Gastrocnemius medialis (tissue), 4 donors: ENCODE measurements at regions not wholly inside any gene's neighbourhood (a gene's known extent, or its start where the extent isn't known, plus 50 kb on each side); places are given as distances from the start of the nearest gene placed in this dataset.

Experiments
- ATAC-seq, 2 donors: fragments of 150-250 bp; one replicate each; pipeline ENCODE4 v1.9.1; 2016
- DNase-seq, 2 donors: peaks; one replicate each; pipeline ENCODE4 v3.0.0-alpha.2; 2019
- H3K27ac ChIP-seq, 4 donors: fragments of 200-600 bp; sonication (generic); 1 replicate in 1 of 4; 2 replicates in 3 of 4; pipeline ENCODE4 v1.5.1; 2016 to 2018; ENCODE audit warnings: mild to moderate bottlenecking in 2 of 4, moderate library complexity in 1 of 4
- H3K27me3 ChIP-seq, 3 donors: fragments of 200-600 bp; sonication (generic) in 2 of 3; 1 replicate in 1 of 3; 2 replicates in 2 of 3; pipeline versions ENCODE4 v1.5.1 to v1.6.0; 2016 to 2019; ENCODE audit warnings: mild to moderate bottlenecking in 1 of 3, moderate library complexity in 1 of 3
- H3K36me3 ChIP-seq, 2 donors: fragments of 200-600 bp; sonication (generic) in 1 of 2; one replicate each; pipeline ENCODE4 v1.5.1; 2017 to 2018
- H3K4me1 ChIP-seq, 2 donors: fragments of 200-600 bp; sonication (generic) in 1 of 2; one replicate each; pipeline ENCODE4 v1.5.1; 2016 to 2017; ENCODE audit warnings: mild to moderate bottlenecking in 2 of 2
- H3K4me3 ChIP-seq, 4 donors: fragments of 200-600 bp; sonication (generic) in 3 of 4; 1 replicate in 1 of 4; 2 replicates in 3 of 4; pipeline ENCODE4 v1.5.1; 2016 to 2019; ENCODE audit warnings: mild to moderate bottlenecking in 2 of 4
- H3K9me3 ChIP-seq, 3 donors: fragments of 200-600 bp; sonication (generic) in 2 of 3; 1 replicate in 1 of 3; 2 replicates in 2 of 3; pipeline ENCODE4 v1.5.1; 2016 to 2019
- POLR2A ChIP-seq, 2 donors: fragments of 450-650 bp; IDR thresholded peaks; one replicate each; pipeline ENCODE4 v1.6.1; 2017; ENCODE audit warnings: antibody characterized with exemption in 2 of 2, mild to moderate bottlenecking in 2 of 2, moderate library complexity in 2 of 2
- in situ Hi-C, 4 donors: fragments of 200-750 bp; cut with MboI; loops; one replicate each; pipeline versions ENCODE4 v1.15.0 to v1.8.0; 2017; ENCODE audit warnings: low sequenced_read_pairs in 4 of 4
- intact Hi-C: fragments of 100-400 bp; cut with DNase I; formaldehyde crosslinking; loops from one replicate; pipeline ENCODE4 v1.15.1; 2023; ENCODE audit warnings: low total_unique reads
- TF ChIP-seq, protein P1 (sequence below), 5 experiments: fragments of 450-650 bp in 3 of 5; fragments of 200-600 bp in 2 of 5; sonication (generic) in 2 of 5; IDR thresholded peaks in 4 of 5; conservative IDR thresholded peaks in 1 of 5; 1 replicate in 4 of 5; 2 replicates in 1 of 5; pipeline ENCODE4 v1.5.1; 2016 to 2019; ENCODE audit warnings: antibody characterized with exemption in 5 of 5, mild to moderate bottlenecking in 3 of 5, moderate library complexity in 3 of 5

DNA sequence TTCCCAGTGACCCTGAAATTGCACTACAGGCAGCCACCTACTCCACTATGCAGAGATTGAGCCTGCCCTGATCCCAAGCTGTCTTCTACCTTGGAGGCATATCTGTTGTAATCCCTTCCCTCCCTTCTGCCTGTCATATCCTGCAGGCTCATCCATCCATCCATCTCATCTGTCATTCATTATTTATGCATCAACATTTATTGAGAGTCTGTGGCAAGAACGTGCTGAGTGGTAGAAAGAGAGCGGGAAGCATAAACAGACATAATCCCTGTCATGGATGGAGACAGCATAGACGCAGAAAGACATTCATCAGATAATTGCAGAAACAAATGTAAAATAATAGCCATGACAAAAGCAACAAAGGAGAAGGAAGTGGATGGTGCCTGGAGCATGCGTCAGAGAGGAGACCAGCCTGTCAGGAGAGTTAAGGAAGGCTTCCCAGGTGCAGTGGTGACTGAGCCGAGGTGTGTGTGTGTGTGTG is 89.5 kb upstream of the CALM2 start:
- intact Hi-C loops (no loop called here), in situ Hi-C loops (no loop called here)
- Histone ChIP-seq H3K27me3 (no peaks in the 10 kb centered on the region), H3K36me3 (no peaks in the 10 kb centered on the region), H3K4me1 (peaks cover 0 to 5% of the 10 kb centered on the region in 2 donors), H3K9me3 (no peaks in the 10 kb centered on the region), H3K4me3 (no peak overlapping the region), H3K27ac (no peak overlapping the region)
- TF ChIP-seq POLR2A (IDR thresholded peaks at IDR 0.05), result no peak
- TF ChIP-seq, protein P1, sequence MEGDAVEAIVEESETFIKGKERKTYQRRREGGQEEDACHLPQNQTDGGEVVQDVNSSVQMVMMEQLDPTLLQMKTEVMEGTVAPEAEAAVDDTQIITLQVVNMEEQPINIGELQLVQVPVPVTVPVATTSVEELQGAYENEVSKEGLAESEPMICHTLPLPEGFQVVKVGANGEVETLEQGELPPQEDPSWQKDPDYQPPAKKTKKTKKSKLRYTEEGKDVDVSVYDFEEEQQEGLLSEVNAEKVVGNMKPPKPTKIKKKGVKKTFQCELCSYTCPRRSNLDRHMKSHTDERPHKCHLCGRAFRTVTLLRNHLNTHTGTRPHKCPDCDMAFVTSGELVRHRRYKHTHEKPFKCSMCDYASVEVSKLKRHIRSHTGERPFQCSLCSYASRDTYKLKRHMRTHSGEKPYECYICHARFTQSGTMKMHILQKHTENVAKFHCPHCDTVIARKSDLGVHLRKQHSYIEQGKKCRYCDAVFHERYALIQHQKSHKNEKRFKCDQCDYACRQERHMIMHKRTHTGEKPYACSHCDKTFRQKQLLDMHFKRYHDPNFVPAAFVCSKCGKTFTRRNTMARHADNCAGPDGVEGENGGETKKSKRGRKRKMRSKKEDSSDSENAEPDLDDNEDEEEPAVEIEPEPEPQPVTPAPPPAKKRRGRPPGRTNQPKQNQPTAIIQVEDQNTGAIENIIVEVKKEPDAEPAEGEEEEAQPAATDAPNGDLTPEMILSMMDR (IDR thresholded peaks at IDR 0.05 in 4 of 5, conservative IDR thresholded peaks at IDR 0.05 in 1 of 5), result no peak
- DNase-seq (no peak), ATAC-seq (no peak)

DNA sequence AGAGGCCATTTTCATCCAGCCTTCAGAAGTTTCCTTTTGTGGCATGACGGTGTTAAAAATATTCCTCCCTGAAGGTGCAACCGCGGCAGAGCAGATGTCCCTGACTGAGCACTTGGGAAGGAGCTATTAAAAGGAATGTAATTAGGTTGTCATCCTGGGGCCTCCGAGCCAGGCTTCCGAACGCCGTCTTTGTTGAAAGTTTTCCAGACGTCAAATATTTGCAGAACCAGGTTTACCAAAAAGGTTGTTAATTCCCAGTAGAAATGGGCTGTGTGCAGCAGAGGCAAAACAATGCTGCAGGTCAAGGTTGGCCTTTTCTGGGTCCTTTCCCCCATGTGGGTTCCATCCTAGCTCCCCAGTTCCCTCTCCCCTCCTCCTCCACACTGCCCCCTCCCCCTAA is 88.8 kb upstream of the CALM2 start:
- Histone ChIP-seq H3K4me1 (peaks cover 0 to 5% of the 10 kb centered on the region in 2 donors), H3K27me3 (no peaks in the 10 kb centered on the region), H3K9me3 (no peaks in the 10 kb centered on the region), H3K36me3 (no peaks in the 10 kb centered on the region), H3K4me3 (no peak overlapping the region), H3K27ac (no peak overlapping the region)
- intact Hi-C loops, result no loop called here
- in situ Hi-C loops, result no loop called here
- ATAC-seq (no peak), DNase-seq (no peak)
- TF ChIP-seq POLR2A (IDR thresholded peaks at IDR 0.05), result no peak
- TF ChIP-seq, protein P1 (IDR thresholded peaks at IDR 0.05 in 4 of 5, conservative IDR thresholded peaks at IDR 0.05 in 1 of 5), result no peak

DNA sequence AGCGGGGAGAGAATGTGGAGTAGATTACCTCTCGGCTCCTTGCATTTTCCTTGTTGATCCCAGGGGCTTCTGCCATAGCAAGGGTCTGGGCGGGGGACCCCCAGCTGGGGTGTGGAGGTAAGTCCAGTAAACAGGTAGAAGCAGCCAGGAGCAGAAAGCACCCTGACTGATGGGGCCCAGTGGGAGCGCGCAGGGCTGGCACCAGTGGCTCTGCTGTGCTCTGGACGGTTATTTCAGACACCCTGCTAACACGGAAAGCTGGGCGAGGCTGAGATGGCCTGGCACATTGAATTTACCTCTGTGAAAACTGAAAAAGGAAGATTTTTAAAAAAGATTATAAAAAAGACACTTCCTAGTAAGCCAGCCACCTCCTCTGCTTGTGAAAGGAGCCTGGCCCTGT is 88.4 kb upstream of the CALM2 start:
- no peak overlapping the region for H3K4me3 ChIP-seq
- no peak overlapping the region for H3K27ac ChIP-seq
- no peaks in the 10 kb centered on the region for H3K36me3 ChIP-seq
- DNase-seq (no peak), ATAC-seq (no peak)
- H3K9me3 ChIP-seq, result no peaks in the 10 kb centered on the region
- H3K27me3 ChIP-seq, result no peaks in the 10 kb centered on the region
- intact Hi-C loops (no loop called here), in situ Hi-C loops (no loop called here)
- peaks cover 0 to 5% of the 10 kb centered on the region in 2 donors for H3K4me1 ChIP-seq
- TF ChIP-seq, protein P1 (IDR thresholded peaks at IDR 0.05 in 4 of 5, conservative IDR thresholded peaks at IDR 0.05 in 1 of 5), result no peak
- no peak for TF ChIP-seq POLR2A (IDR thresholded peaks at IDR 0.05)

DNA sequence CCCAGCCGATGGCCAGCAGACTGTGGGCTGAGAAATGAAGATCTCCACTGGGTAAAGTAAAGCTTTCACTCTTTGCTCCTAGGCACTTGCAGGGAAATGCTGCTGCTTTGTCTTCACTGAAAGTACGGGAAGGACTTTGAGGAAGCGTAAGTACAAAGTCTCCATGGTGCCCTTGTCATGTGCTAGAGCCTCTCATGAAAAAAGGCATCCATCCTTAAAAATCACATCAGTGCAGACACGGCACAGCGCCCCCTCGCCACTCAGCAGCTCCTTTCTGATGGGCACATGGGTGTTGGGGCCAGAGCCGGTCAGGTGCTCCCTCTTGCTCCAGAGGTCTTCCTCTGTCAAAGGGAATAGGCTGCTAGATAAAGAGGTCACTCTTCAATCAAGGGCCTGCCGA is 87.8 kb upstream of the CALM2 start:
- H3K27ac ChIP-seq, result no peak overlapping the region
- H3K9me3 ChIP-seq, result no peaks in the 10 kb centered on the region
- ATAC-seq (no peak), DNase-seq (no peak)
- H3K36me3 ChIP-seq, result no peaks in the 10 kb centered on the region
- TF ChIP-seq, protein P1 (IDR thresholded peaks at IDR 0.05 in 4 of 5, conservative IDR thresholded peaks at IDR 0.05 in 1 of 5), result no peak
- no peak for TF ChIP-seq POLR2A (IDR thresholded peaks at IDR 0.05)
- H3K4me3 ChIP-seq, result no peak overlapping the region
- no peaks in the 10 kb centered on the region for H3K27me3 ChIP-seq
- H3K4me1 ChIP-seq, result peaks cover 0 to under 1% of the 10 kb centered on the region in 2 donors
- in situ Hi-C loops, result no loop called here
- intact Hi-C loops, result no loop called here

DNA sequence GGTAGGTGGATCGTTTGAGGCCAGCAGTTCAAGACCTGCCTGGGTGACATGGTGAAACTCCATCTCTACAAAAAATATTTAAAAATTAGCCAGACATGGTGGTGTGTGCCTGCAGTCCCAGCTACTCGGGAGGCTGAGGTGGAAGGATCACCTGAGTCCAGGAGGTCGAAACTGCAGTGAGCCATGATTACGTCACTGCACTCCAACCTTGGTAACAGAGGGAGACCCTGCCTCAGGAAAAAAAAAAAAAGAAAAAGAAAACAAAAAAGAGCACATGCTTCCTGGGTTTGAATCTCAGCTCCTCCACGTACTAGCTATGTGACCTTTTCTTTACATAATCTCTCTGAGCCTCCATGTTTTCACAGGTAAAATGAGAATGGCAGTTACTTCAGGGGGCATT is 86.3 kb upstream of the CALM2 start:
- ATAC-seq (no peak), DNase-seq (no peak)
- no peak for TF ChIP-seq POLR2A (IDR thresholded peaks at IDR 0.05)
- TF ChIP-seq, protein P1 (IDR thresholded peaks at IDR 0.05 in 4 of 5, conservative IDR thresholded peaks at IDR 0.05 in 1 of 5), result no peak
- no peaks in the 10 kb centered on the region for H3K4me1 ChIP-seq
- no peak overlapping the region for H3K4me3 ChIP-seq
- intact Hi-C loops (no loop called here), in situ Hi-C loops (no loop called here)
- H3K9me3 ChIP-seq, result no peaks in the 10 kb centered on the region
- H3K36me3 ChIP-seq, result no peaks in the 10 kb centered on the region
- H3K27ac ChIP-seq, result no peak overlapping the region
- no peaks in the 10 kb centered on the region for H3K27me3 ChIP-seq
